ENCODE measurements at regions not wholly inside any gene's neighbourhood (a gene's known extent, or its start where the extent isn't known, plus 50 kb on each side); places are given as distances from the start of the nearest gene placed in this dataset.

- TF ChIP-seq CTCF (IDR thresholded peaks at IDR 0.05): no peak
- no peak for ATAC-seq (ENCODE audit: low FRiP score)
- no peak for DNase-seq (ENCODE audit: low spot score)
Observed at GRCh38 chr12:105823810-105824209, 314.9 kb downstream of the NUAK1 start.

- DNase-seq (ENCODE audit: low spot score) (no peak), ATAC-seq (ENCODE audit: low FRiP score) (no peak)
- TF ChIP-seq CTCF (IDR thresholded peaks at IDR 0.05): no peak
Observed at GRCh38 chr12:105825141-105825540, 313.6 kb downstream of the NUAK1 start.

- DNase-seq (ENCODE audit: low spot score) (no peak), ATAC-seq (ENCODE audit: low FRiP score) (no peak)
- TF ChIP-seq CTCF (IDR thresholded peaks at IDR 0.05): no peak
Observed at GRCh38 chr12:105831372-105831771, 307.4 kb downstream of the NUAK1 start.

DNA sequence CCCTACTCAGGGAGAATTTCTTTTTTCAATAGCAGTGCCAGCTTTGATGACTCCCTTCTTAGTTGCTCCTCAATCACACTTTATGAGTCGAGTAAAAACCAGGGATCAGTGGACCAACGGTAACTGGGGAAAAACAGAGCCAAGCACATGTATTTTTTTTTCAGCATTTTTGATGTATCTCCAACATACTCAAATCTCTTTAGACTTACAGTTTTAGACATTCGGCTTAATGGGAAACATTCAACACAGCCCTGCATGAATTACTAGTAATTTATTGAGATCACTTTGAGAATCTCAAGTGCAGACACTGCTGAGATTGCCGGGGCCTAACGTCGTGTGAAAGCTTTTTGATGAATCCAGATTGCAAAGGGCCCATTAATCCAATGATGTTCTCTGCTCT, 306.7 kb downstream of the NUAK1 start:
- ATAC-seq (ENCODE audit: low FRiP score) (no peak), DNase-seq (ENCODE audit: low spot score) (no peak)
- no peak for TF ChIP-seq CTCF (IDR thresholded peaks at IDR 0.05)

DNA sequence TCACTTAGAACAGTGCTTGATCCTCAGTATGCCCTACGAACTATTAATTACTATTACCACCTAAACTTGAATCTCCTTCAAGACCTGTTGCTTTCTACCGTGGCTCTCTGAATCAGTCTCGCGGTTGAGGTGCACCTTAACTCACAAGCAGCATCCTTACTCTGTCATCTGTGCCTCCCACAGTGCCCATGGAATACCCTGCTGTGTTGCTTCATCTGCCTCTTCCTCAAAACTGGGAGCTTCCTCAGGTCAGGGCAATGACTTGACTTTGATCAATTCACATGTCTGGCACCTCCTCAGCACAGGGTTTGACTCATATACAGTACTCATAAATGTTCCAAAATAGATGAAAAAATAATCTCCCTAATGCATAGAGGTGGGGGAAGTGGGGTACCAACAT, 305.9 kb downstream of the NUAK1 start:
- DNase-seq (ENCODE audit: low spot score) (no peak), ATAC-seq (ENCODE audit: low FRiP score) (no peak)
- no peak for TF ChIP-seq CTCF (IDR thresholded peaks at IDR 0.05)

DNA sequence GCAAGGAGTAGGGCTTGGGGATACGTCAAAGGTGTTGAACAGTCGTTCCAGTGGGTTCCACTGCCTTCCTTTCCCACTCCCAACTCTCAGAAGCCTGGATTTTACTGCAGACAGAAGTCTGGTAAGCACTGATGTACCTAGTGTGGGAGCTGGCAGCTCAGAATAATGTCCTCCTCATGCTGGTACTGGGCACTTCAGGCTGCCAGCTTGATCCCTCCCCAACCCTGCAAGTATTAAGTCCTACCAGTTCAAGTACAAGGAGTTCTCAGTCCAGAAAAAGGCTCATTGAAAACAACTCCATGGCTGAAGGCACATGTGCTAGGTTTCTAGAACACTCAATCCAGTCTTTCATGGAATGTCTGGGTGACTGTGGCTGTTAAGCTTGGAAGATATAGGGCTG, 304.3 kb downstream of the NUAK1 start:
- ATAC-seq (ENCODE audit: low FRiP score): no peak
- no peak for TF ChIP-seq CTCF (IDR thresholded peaks at IDR 0.05)
- no peak for DNase-seq (ENCODE audit: low spot score)

GRCh38 chr12:105835580-105836241, 303.0 kb downstream of the NUAK1 start:
- TF ChIP-seq CTCF (IDR thresholded peaks at IDR 0.05): no peak
- DNase-seq (ENCODE audit: low spot score) (no peak), ATAC-seq (ENCODE audit: low FRiP score) (no peak)

Measured in omental fat pad (tissue), 3 donors.